ENCODE measurements at regions not wholly inside any gene's neighbourhood (a gene's known extent, or its start where the extent isn't known, plus 50 kb on each side); places are given as distances from the start of the nearest gene placed in this dataset.

DNA sequence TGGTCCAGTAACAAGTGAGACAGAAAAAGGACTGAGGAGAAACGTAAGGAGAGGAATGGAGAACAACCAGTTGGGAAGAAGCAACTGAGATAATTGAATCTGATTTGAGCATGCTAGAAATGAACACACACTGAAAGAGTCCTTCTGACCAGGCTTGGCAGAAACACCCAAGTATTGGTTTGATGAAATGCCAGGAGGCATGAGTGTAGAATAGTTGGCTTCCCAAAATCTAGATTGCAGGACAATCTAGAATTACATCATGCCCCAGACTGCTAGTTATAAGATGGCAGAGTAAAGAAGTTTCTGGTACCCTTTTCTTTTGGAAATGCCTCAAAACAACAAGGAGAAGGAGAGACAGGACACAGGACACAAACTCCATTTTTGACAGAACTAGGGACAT is 189.7 kb upstream of the STT3B start:
- Histone ChIP-seq H4K91ac (ENCODE audit: insufficient read length, low read depth, low read length) (no peak overlapping the region), H3K27me3 (ENCODE audit: insufficient read depth, low read length) (no peaks in the 10 kb centered on the region)
- no peaks in the 10 kb centered on the region for H3K27me3 Mint-ChIP-seq (ENCODE audit: low read depth)

More for the DNA sequence above, 189.7 kb upstream of the STT3B start:
- H3K56ac ChIP-seq (ENCODE audit: insufficient read length, low read depth, low read length) = no peak overlapping the region
- no peak overlapping the region for H2AK5ac ChIP-seq (ENCODE audit: insufficient read length, low read length)
- H2BK120ac ChIP-seq (ENCODE audit: low read depth, low read length, poor library complexity, severe bottlenecking) = no peak overlapping the region
- H4K20me1 ChIP-seq (ENCODE audit: control insufficient read depth, insufficient read depth, insufficient read length) = no peaks in the 10 kb centered on the region
- H2AFZ ChIP-seq (ENCODE audit: low read length) = no peak overlapping the region
- H3K18ac ChIP-seq (ENCODE audit: insufficient read length, low read depth, low read length) = no peak overlapping the region
- H3K79me1 ChIP-seq (ENCODE audit: insufficient read depth, low read depth, low read length, poor library complexity, severe bottlenecking) = no peaks in the 10 kb centered on the region
- no peaks in the 10 kb centered on the region for H3K9me3 ChIP-seq (ENCODE audit: control insufficient read depth, low read depth, low read length)
- H3K4ac ChIP-seq (ENCODE audit: low read depth, low read length) = no peak overlapping the region
- peaks cover 10 to 11% of the 10 kb centered on the region in 2 experiments for H3K9me3 Mint-ChIP-seq
- H4K8ac ChIP-seq (replicated peaks; ENCODE audit: insufficient read length, low read depth, low read length) = no peak overlapping the region
- H3K4me2 ChIP-seq (ENCODE audit: insufficient read depth, insufficient read length, low read length) = no peak overlapping the region
- H3K14ac ChIP-seq (ENCODE audit: insufficient read depth, low read length) = no peak overlapping the region
- no peaks in the 10 kb centered on the region for H3K23me2 ChIP-seq (ENCODE audit: insufficient read length, low read depth, low read length, poor library complexity, severe bottlenecking)
- no peak for DNase-seq
- H3K4me1 Mint-ChIP-seq = peaks cover 10% of the 10 kb centered on the region in 2 experiments
- H3K4me3 Mint-ChIP-seq = no peak overlapping the region
- no peak overlapping the region for H2BK20ac ChIP-seq (ENCODE audit: low read depth, low read length, poor library complexity, severe bottlenecking)
- WGBS (ENCODE audit: extremely low coverage, insufficient read length, low lambda C conversion rate) = no CpG with 5 or more reads among the region's 1 CpG
- no peak overlapping the region for H2BK5ac ChIP-seq (ENCODE audit: insufficient read length, low read length)
- H3T11ph ChIP-seq (ENCODE audit: low read length) = no peak overlapping the region
- no peaks in the 10 kb centered on the region for H3K79me2 ChIP-seq (ENCODE audit: insufficient read depth, low read length)
- TF ChIP-seq, protein P1, sequence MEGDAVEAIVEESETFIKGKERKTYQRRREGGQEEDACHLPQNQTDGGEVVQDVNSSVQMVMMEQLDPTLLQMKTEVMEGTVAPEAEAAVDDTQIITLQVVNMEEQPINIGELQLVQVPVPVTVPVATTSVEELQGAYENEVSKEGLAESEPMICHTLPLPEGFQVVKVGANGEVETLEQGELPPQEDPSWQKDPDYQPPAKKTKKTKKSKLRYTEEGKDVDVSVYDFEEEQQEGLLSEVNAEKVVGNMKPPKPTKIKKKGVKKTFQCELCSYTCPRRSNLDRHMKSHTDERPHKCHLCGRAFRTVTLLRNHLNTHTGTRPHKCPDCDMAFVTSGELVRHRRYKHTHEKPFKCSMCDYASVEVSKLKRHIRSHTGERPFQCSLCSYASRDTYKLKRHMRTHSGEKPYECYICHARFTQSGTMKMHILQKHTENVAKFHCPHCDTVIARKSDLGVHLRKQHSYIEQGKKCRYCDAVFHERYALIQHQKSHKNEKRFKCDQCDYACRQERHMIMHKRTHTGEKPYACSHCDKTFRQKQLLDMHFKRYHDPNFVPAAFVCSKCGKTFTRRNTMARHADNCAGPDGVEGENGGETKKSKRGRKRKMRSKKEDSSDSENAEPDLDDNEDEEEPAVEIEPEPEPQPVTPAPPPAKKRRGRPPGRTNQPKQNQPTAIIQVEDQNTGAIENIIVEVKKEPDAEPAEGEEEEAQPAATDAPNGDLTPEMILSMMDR (conservative IDR thresholded peaks at IDR 0.05) = no peak
- no peak overlapping the region for H3K27ac Mint-ChIP-seq
- no peak overlapping the region for H2BK15ac ChIP-seq (ENCODE audit: low read depth, low read length)
- no peak overlapping the region for H3K27ac ChIP-seq (ENCODE audit: insufficient read length, low read depth, low read length)
- H3K4me1 ChIP-seq (ENCODE audit: insufficient read depth, low read length) = no peaks in the 10 kb centered on the region
- H3K36me3 Mint-ChIP-seq (ENCODE audit: insufficient read depth in 1 of 3, low read depth in 3 of 3) = peaks cover 2 to 11% (median 4%) of the 10 kb centered on the region in 3 experiments; a peak in 4 of 7 replicates
- H3K9ac ChIP-seq (ENCODE audit: extremely low read depth, insufficient read length, low read length) = no peak overlapping the region
- H3K23ac ChIP-seq (ENCODE audit: insufficient read length, low read depth, low read length) = no peak overlapping the region
- H4K5ac ChIP-seq (ENCODE audit: insufficient read length, low read depth, low read length) = no peak overlapping the region
- H2BK12ac ChIP-seq (ENCODE audit: insufficient read length, low read depth, low read length) = no peak overlapping the region
